ENCODE measurements at regions not wholly inside any gene's neighbourhood (a gene's known extent, or its start where the extent isn't known, plus 50 kb on each side); places are given as distances from the start of the nearest gene placed in this dataset.
"Not testable (repeated sequence)": the region's sequence is repeated elsewhere in the genome, so short reads cannot be mapped to it uniquely, and the experiment has no call there.

- no peak for DNase-seq (ENCODE audit: extremely low read depth, low read depth)
- no peak for TF ChIP-seq CTCF (IDR thresholded peaks at IDR 0.05; ENCODE audit: low read depth, low read length)
Observed at GRCh38 chrX:25726539-25726938, 411.6 kb upstream of the MAGEB18 start.

DNA sequence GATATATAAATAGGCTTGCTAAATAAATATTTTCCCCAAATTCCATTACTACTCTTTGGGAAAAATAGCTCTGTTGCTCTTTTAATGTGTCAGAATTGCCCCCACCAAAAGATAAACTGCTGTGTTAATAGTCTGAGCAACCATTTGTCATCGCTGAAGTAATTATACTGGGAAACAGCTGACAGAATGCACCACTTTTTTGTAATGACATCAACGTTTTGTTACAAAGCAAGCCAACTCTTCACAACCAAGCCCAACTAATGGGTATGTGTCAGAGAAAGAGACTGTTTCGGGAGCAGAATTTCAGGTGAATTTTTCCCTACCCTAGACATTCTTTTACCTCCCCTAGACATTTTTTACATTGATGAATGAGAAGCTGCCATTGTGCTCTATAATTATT lies 405.0 kb upstream of the MAGEB18 start:
- no peak for DNase-seq (ENCODE audit: extremely low read depth, low read depth)
- TF ChIP-seq CTCF (IDR thresholded peaks at IDR 0.05; ENCODE audit: low read depth, low read length), result no peak

- TF ChIP-seq CTCF (IDR thresholded peaks at IDR 0.05; ENCODE audit: low read depth, low read length), result no peak
Observed at GRCh38 chrX:25737540-25737939, 400.6 kb upstream of the MAGEB18 start.

DNA sequence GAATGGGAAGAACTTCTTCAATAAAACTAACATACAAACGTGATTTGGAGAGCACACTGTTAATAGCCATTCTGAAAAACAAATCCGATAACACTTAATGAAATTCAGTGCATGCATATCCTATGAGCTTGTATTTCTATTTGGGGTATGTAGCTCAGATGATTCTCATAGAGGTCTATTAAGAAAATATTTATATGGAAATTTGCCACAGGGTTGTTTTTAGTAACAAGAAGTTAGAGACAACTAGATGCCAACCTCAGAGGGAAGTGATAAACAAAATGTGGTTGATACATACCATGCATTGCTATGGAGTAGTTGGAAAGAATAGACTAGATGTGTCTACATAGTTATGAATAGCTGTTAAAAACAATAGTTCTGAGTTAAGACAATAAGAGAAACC lies 395.8 kb upstream of the MAGEB18 start:
- no peak for DNase-seq (ENCODE audit: extremely low read depth, low read depth)
- no peak for TF ChIP-seq CTCF (IDR thresholded peaks at IDR 0.05; ENCODE audit: low read depth, low read length)

More at GRCh38 chrX:25737540-25737939, 400.6 kb upstream of the MAGEB18 start:
- no peak for DNase-seq (ENCODE audit: extremely low read depth, low read depth)

GRCh38 chrX:25754399-25754798 lies 383.7 kb upstream of the MAGEB18 start:
- no peak for DNase-seq (ENCODE audit: extremely low read depth, low read depth)
- TF ChIP-seq CTCF (IDR thresholded peaks at IDR 0.05; ENCODE audit: low read depth, low read length), result no peak

DNA sequence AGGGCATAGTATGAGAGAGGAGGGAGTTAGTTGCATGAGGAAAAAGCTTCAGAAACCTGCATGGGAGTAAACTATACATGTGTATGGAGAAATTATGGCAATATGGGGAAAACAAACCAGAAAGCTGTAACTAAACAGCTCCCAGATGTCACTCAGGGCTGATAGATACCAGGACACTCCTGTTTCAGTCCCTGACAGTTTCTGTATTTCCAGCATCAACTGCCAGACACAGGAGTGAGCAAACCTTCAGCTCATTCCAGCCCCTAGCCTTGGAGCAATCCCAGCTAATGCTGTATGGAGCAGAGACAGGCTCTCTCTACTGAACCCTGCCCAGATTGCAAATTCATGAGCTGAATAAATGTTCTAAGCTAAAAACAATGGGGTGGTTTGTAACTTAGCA lies 382.9 kb upstream of the MAGEB18 start:
- no peak for DNase-seq (ENCODE audit: extremely low read depth, low read depth)
- no peak for TF ChIP-seq CTCF (IDR thresholded peaks at IDR 0.05; ENCODE audit: low read depth, low read length)

DNA sequence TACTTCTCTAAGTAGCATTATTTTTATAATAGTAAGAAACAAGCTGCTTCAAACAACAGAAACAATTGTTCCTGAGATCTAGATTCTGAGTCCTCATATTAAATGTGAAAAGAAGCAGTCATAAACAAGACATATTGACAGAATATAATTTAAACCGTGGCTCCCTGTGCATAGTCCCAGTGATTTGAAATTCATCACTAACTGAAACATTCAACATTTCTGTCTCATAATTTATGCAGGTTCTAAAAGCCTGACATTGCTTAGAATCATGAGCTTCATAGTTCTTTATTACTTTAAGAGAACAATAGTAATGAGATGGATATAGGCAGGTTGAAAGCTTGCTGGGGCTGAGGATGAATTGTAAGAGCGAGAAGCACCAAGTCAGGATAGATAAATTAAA lies 375.5 kb upstream of the MAGEB18 start:
- no peak for TF ChIP-seq CTCF (IDR thresholded peaks at IDR 0.05; ENCODE audit: low read depth, low read length)

GRCh38 chrX:25771853-25772252 lies 366.3 kb upstream of the MAGEB18 start:
- not testable (repeated sequence) for DNase-seq (ENCODE audit: extremely low read depth, low read depth)

More for the DNA sequence above, 375.5 kb upstream of the MAGEB18 start:
- no peak for DNase-seq (ENCODE audit: extremely low read depth, low read depth)

- not testable (repeated sequence) for DNase-seq (ENCODE audit: extremely low read depth, low read depth)
Observed at GRCh38 chrX:25797796-25798195, 340.3 kb upstream of the MAGEB18 start.
